ENCODE measurements at regions not wholly inside any gene's neighbourhood (a gene's known extent, or its start where the extent isn't known, plus 50 kb on each side); places are given as distances from the start of the nearest gene placed in this dataset.
A peak's percentile ranks its signal among the peaks of the same experiment; 100 is the strongest.
"Not testable (repeated sequence)": the region's sequence is repeated elsewhere in the genome, so short reads cannot be mapped to it uniquely, and the experiment has no call there.

- TF ChIP-seq CTCF (IDR thresholded peaks at IDR 0.05), result no peak
- intact Hi-C loops (cut with DNase I), result no loop called here
- Histone ChIP-seq H3K36me3 (no peaks in the 10 kb centered on the region), H3K27me3 (ENCODE audit: low read depth) (no peaks in the 10 kb centered on the region), H3K4me3 (no peak overlapping the region), H3K4me1 (no peaks in the 10 kb centered on the region), H3K9me3 (no peaks in the 10 kb centered on the region), H3K27ac (no peak overlapping the region)
- ATAC-seq (no peak), DNase-seq (no peak)
These were observed 112.7 kb downstream of the PPP4R3C start for GRCh38 chrX:27350476-27350875.

- ATAC-seq, result no peak
- intact Hi-C loops (cut with DNase I), result no loop called here
- Histone ChIP-seq H3K4me3 (no peak overlapping the region), H3K9me3 (no peaks in the 10 kb centered on the region), H3K27me3 (ENCODE audit: low read depth) (no peaks in the 10 kb centered on the region), H3K36me3 (no peaks in the 10 kb centered on the region), H3K27ac (no peak overlapping the region), H3K4me1 (no peaks in the 10 kb centered on the region)
- TF ChIP-seq CTCF (IDR thresholded peaks at IDR 0.05), result peak; percentile 71
- peak; percentile 34 for DNase-seq
These were observed 126.6 kb downstream of the PPP4R3C start for GRCh38 chrX:27336466-27337091.

GRCh38 chrX:27321632-27322031 is 141.5 kb downstream of the PPP4R3C start:
- Histone ChIP-seq H3K27ac (no peak overlapping the region), H3K9me3 (no peaks in the 10 kb centered on the region), H3K4me3 (no peak overlapping the region), H3K27me3 (ENCODE audit: low read depth) (no peaks in the 10 kb centered on the region), H3K4me1 (no peaks in the 10 kb centered on the region), H3K36me3 (no peaks in the 10 kb centered on the region)
- ATAC-seq (no peak), DNase-seq (no peak)
- TF ChIP-seq CTCF (IDR thresholded peaks at IDR 0.05), result no peak
- intact Hi-C loops (cut with DNase I), result no loop called here

- no peak for TF ChIP-seq CTCF (IDR thresholded peaks at IDR 0.05)
- Histone ChIP-seq H3K27ac (no peak overlapping the region), H3K4me1 (no peaks in the 10 kb centered on the region), H3K4me3 (no peak overlapping the region), H3K9me3 (no peaks in the 10 kb centered on the region), H3K27me3 (ENCODE audit: low read depth) (no peaks in the 10 kb centered on the region), H3K36me3 (no peaks in the 10 kb centered on the region)
- ATAC-seq (no peak), DNase-seq (no peak)
- intact Hi-C loops (cut with DNase I), result no loop called here
These were observed 153.7 kb downstream of the PPP4R3C start for GRCh38 chrX:27309406-27309805.

- intact Hi-C loops (cut with DNase I), result no loop called here
- Histone ChIP-seq H3K27me3 (ENCODE audit: low read depth) (no peaks in the 10 kb centered on the region), H3K4me1 (no peaks in the 10 kb centered on the region), H3K27ac (no peak overlapping the region), H3K36me3 (no peaks in the 10 kb centered on the region), H3K4me3 (no peak overlapping the region), H3K9me3 (no peaks in the 10 kb centered on the region)
- DNase-seq, result no peak
- no peak for TF ChIP-seq CTCF (IDR thresholded peaks at IDR 0.05)
- ATAC-seq, result no peak
These were observed 155.6 kb downstream of the PPP4R3C start for GRCh38 chrX:27307546-27307945.

GRCh38 chrX:27292552-27292951 is 170.6 kb downstream of the PPP4R3C start:
- ATAC-seq; H3K27ac ChIP-seq; intact Hi-C loops (cut with DNase I); H3K4me1 ChIP-seq; H3K27me3 ChIP-seq (ENCODE audit: low read depth); DNase-seq; H3K36me3 ChIP-seq; H3K4me3 ChIP-seq; H3K9me3 ChIP-seq: not testable (repeated sequence)

Measured in lower lobe of right lung (tissue), 2 donors.